Vagina (tissue), 2 donors: ENCODE measurements at regions not wholly inside any gene's neighbourhood (a gene's known extent, or its start where the extent isn't known, plus 50 kb on each side); places are given as distances from the start of the nearest gene placed in this dataset.

Experiments used
- CTCF ChIP-seq, 3 experiments: fragments of 450-650 bp in 2 of 3; fragments of 200-600 bp in 1 of 3; sonication (generic) in 1 of 3; IDR thresholded peaks; one replicate each; pipeline ENCODE4 v1.5.1; 2017 to 2019; ENCODE audit warnings: antibody characterized with exemption in 3 of 3, mild to moderate bottlenecking in 2 of 3, moderate library complexity in 2 of 3
- POLR2A ChIP-seq, 2 donors: fragments of 450-650 bp; IDR thresholded peaks; one replicate each; pipeline ENCODE4 v1.6.1; 2017; ENCODE audit warnings: antibody characterized with exemption in 2 of 2, mild to moderate bottlenecking in 2 of 2, moderate library complexity in 2 of 2

- TF ChIP-seq CTCF (IDR thresholded peaks at IDR 0.05) (no peak), POLR2A (IDR thresholded peaks at IDR 0.05) (no peak)
Measured at GRCh38 chr18:66752733-66753132, 148.8 kb upstream of the CDH19 start.
